HCT116 (cell line): ENCODE measurements at regions not wholly inside any gene's neighbourhood (a gene's known extent, or its start where the extent isn't known, plus 50 kb on each side); places are given as distances from the start of the nearest gene placed in this dataset.

ENCODE experiments used
- ATAC-seq: fragments of 200-7000 bp; cut with Tn5 transposase; 2 replicates; pipeline ENCODE4 v1.9.1; 2020; ENCODE audit warnings: mild to moderate bottlenecking, moderate library complexity
- BruUV-seq: library from RNA; stranded (reverse); fragments of 400-500 nt; replicated peaks from 2 replicates; lab custom pipeline; 2021; lab: Mats Ljungman, UMichigan
- CTCF ChIA-PET: fragments of 300-600 bp; sonication (Branson Sonifier 250); formaldehyde crosslinking; loops from one replicate; lab custom pipeline; 2021; ENCODE audit warnings: antibody characterized with exemption; lab: Charles Lee
- POLR2A ChIA-PET: fragments of 300-600, 350-600 bp; sonication (Branson Sonifier 250); formaldehyde crosslinking; loops from one replicate; lab custom pipeline; 2021; ENCODE audit warnings: antibody characterized with exemption; lab: Charles Lee
- RAD21 ChIA-PET, 2 experiments: fragments of 300-600 bp; sonication (Branson Sonifier 250); formaldehyde crosslinking; loops; one replicate each; lab custom pipeline; 2023; ENCODE audit warnings: low total read pairs in 2 of 2; ENCODE audit not compliant: uncharacterized antibody in 2 of 2, unreplicated experiment in 2 of 2, low non-redundant PET in 1 of 2; lab: Charles Lee
- DNase-seq: peaks from one replicate; pipeline ENCODE4 v3.0.0-alpha.2; 2010; ENCODE audit warnings: low read depth, low spot score
- H2AFZ ChIP-seq: fragments of 200-600 bp; shearing (Covaris generic), sonication (generic); 2 replicates; pipeline ENCODE4 v1.6.1; 2017; ENCODE audit warnings: low read depth, mixed run types, mixed read lengths, antibody characterized with exemption, low read length; ENCODE audit not compliant: poor library complexity, severe bottlenecking
- H3K27ac ChIP-seq: 2 replicates; pipeline ENCODE4 v1.5.1; 2012; ENCODE audit warnings: low read depth, low read length
- H3K27me3 ChIP-seq: fragments of 200-600 bp; sonication (generic); 2 replicates; pipeline ENCODE4 v1.6.1; 2016; ENCODE audit warnings: mixed run types, low read length, mixed read lengths; ENCODE audit not compliant: insufficient read depth
- H3K36me3 ChIP-seq, 2 experiments: fragments of 200-500 bp in 1 of 2; fragments of 200-600 bp in 1 of 2; sonication (Bioruptor generic) in 1 of 2; sonication (generic) in 1 of 2; 2 replicates each; pipeline versions ENCODE4 v1.5.1 to v1.6.1; 2014 to 2016; ENCODE audit warnings: low read length in 2 of 2, inconsistent platforms in 1 of 2, mixed read lengths in 1 of 2, mixed run types in 1 of 2; ENCODE audit not compliant: insufficient read depth in 2 of 2, control insufficient read depth in 1 of 2
- H3K4me1 ChIP-seq, 2 experiments: fragments of 200-600 bp in 1 of 2; sonication (generic) in 1 of 2; 2 replicates each; pipeline versions ENCODE4 v1.5.1 to v1.6.1; 2012 to 2017; ENCODE audit warnings: low read length in 2 of 2, inconsistent platforms in 1 of 2, mild to moderate bottlenecking in 1 of 2, mixed read lengths in 1 of 2, mixed run types in 1 of 2, moderate library complexity in 1 of 2; ENCODE audit not compliant: insufficient read depth in 2 of 2, control insufficient read depth in 1 of 2
- H3K4me2 ChIP-seq: fragments of 200-600 bp; sonication (generic); 2 replicates; pipeline ENCODE4 v1.6.1; 2017; ENCODE audit warnings: mixed run types, low read length, mixed read lengths
- H3K4me3 ChIP-seq, 2 experiments: fragments of 200-600 bp in 1 of 2; sonication (generic) in 1 of 2; replicated peaks in 1 of 2; 2 replicates each; pipeline ENCODE4 v1.5.1; 2011 to 2016; ENCODE audit warnings: low read length in 2 of 2, control low read depth in 1 of 2, low read depth in 1 of 2, mild to moderate bottlenecking in 1 of 2, mixed read lengths in 1 of 2, mixed run types in 1 of 2
- H3K79me2 ChIP-seq: fragments of 200-600 bp; sonication (generic); 2 replicates; pipeline ENCODE4 v1.6.1; 2017; ENCODE audit warnings: mild to moderate bottlenecking, mixed run types, low read length, moderate library complexity, mixed read lengths; ENCODE audit not compliant: insufficient read depth
- H3K9ac ChIP-seq: fragments of 200-600 bp; sonication (generic); 2 replicates; pipeline ENCODE4 v1.6.1; 2016; ENCODE audit warnings: low read length, mixed read lengths
- H3K9me2 ChIP-seq: fragments of 200-600 bp; sonication (generic), shearing (Covaris generic); 2 replicates; pipeline ENCODE4 v1.6.1; 2017; ENCODE audit warnings: mixed run types, mild to moderate bottlenecking, moderate library complexity; ENCODE audit not compliant: insufficient read depth
- H3K9me3 ChIP-seq, 2 experiments: fragments of 200-500 bp in 1 of 2; fragments of 200-600 bp in 1 of 2; sonication (Bioruptor generic) in 1 of 2; sonication (generic) in 1 of 2; 2 replicates each; pipeline ENCODE4 v1.6.1; 2014 to 2017; ENCODE audit warnings: low read length in 2 of 2, mixed read lengths in 2 of 2, inconsistent platforms in 1 of 2, low read depth in 1 of 2, mild to moderate bottlenecking in 1 of 2, mixed run types in 1 of 2, moderate library complexity in 1 of 2; ENCODE audit not compliant: control insufficient read depth in 1 of 2, insufficient read depth in 1 of 2
- H4K20me1 ChIP-seq: fragments of 200-600 bp; sonication (generic), shearing (Covaris generic); 2 replicates; pipeline ENCODE4 v1.6.1; 2017; ENCODE audit warnings: mixed run types, mild to moderate bottlenecking, moderate library complexity; ENCODE audit not compliant: insufficient read depth
- CEBPB ChIP-seq: IDR thresholded peaks from 2 replicates; pipeline ENCODE4 v1.6.1; 2012; ENCODE audit warnings: low read depth
- EGR1 ChIP-seq: IDR thresholded peaks from 2 replicates; pipeline ENCODE4 v1.6.1; 2012; ENCODE audit warnings: low read depth
- ELF1 ChIP-seq: IDR thresholded peaks from 2 replicates; pipeline ENCODE4 v1.6.1; 2012; ENCODE audit warnings: low read depth, borderline replicate concordance
- FOSL1 ChIP-seq: IDR thresholded peaks from 2 replicates; pipeline ENCODE4 v1.6.1; 2012; ENCODE audit warnings: low read depth
- JUND ChIP-seq: IDR thresholded peaks from 2 replicates; pipeline ENCODE4 v1.6.1; 2012
- POLR2AphosphoS5 ChIP-seq: IDR thresholded peaks from 2 replicates; pipeline ENCODE4 v1.6.1; 2011; ENCODE audit warnings: mild to moderate bottlenecking, low read depth, low read length, moderate library complexity
- SP1 ChIP-seq: IDR thresholded peaks from 2 replicates; pipeline ENCODE4 v1.6.1; 2012; ENCODE audit warnings: low read depth
- SRF ChIP-seq: IDR thresholded peaks from 2 replicates; pipeline ENCODE4 v1.6.1; 2012; ENCODE audit warnings: low read depth
- YY1 ChIP-seq: IDR thresholded peaks from 2 replicates; pipeline ENCODE4 v1.6.1; 2011; ENCODE audit warnings: low read length, low read depth, moderate library complexity, mild to moderate bottlenecking; ENCODE audit not compliant: insufficient replicate concordance; ENCODE audit errors: extremely low read depth
- ZNF274 ChIP-seq: fragments of 200-500 bp; sonication (Bioruptor generic); IDR thresholded peaks from 2 replicates; pipeline ENCODE4 v1.6.1; 2014; ENCODE audit warnings: mild to moderate bottlenecking, low read depth, low read length, inconsistent platforms
- intact Hi-C: fragments of 100-400 bp; cut with micrococcal nuclease; formaldehyde crosslinking; loops from 2 replicates; pipeline ENCODE4 v1.10.0; 2022
- TF ChIP-seq, protein P1 (sequence below): IDR thresholded peaks from 2 replicates; pipeline ENCODE4 v1.6.1; 2012
- TF ChIP-seq, protein P2 (sequence below): IDR thresholded peaks from 2 replicates; pipeline ENCODE4 v1.6.1; 2012; ENCODE audit warnings: low read depth
- TF ChIP-seq, protein P3 (sequence below): IDR thresholded peaks from 2 replicates; pipeline ENCODE4 v1.6.1; 2011; ENCODE audit warnings: mild to moderate bottlenecking, low read length, moderate library complexity; ENCODE audit not compliant: insufficient replicate concordance; ENCODE audit errors: extremely low read depth
- TF ChIP-seq, protein P4 (sequence below), 3 experiments: fragments of 200-600 bp in 1 of 3; sonication (generic) in 1 of 3; IDR thresholded peaks in 2 of 3; conservative IDR thresholded peaks in 1 of 3; 2 replicates each; pipeline ENCODE4 v1.5.1; 2012 to 2017; ENCODE audit warnings: low read depth in 2 of 3, low read length in 2 of 3, antibody characterized with exemption in 1 of 3, borderline replicate concordance in 1 of 3, control low read depth in 1 of 3, mild to moderate bottlenecking in 1 of 3, mixed read lengths in 1 of 3, mixed run types in 1 of 3, moderate library complexity in 1 of 3; ENCODE audit not compliant: insufficient read depth in 1 of 3

DNA sequence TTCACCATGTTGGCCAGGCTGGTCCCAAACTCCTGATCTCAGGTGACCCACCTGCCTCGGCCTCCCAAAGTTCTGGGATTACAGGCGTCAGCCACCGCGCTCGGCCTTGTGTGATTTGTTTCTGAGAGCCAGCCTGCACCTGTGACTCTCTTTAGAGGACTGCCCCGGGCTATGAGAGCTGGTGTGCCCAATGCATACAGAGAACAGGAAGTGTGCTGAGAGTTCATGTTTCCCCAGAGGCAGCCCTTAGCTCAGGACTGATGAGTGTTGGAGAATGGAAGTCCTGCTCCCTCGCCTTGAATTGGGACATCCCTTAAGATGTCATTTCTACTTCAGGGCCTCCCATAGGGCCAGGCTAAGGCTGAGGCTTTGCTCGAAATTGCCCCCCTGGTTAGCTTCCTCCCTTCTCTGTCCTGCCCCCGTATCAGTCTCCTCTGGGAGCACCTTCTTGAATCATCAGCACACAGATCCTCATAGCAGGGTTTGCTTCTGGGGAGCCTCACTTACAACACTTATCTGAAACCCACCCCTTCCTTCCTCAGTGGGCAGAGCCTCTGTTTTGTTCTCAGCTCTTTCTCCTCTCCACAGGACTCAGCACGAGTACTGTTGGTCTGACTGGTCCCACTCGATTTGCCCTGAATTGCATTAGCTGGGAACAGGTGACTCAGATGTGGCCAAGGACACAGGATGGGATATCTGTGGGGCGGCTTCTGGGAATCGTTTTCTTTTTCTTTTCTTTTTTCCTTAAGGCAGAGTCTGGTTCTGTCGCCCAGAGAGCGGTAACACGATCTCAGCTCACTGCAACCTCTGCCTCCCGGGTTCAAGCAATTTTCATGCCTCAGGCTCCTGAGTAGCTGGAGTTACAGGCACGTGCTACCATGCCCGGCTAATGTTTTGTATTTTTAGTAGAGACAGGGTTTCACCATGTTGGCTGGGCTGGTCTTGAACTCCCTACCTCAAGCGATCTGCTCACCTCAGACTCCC lies 80.1 kb downstream of the UBIAD1 start:
- H3K4me3 ChIP-seq, result no peak overlapping the region
- H3K27ac ChIP-seq, result no peak overlapping the region
- H3K9me3 ChIP-seq, result no peaks in the 10 kb centered on the region
- no peak overlapping the region for H3K9ac ChIP-seq
- no peak for ATAC-seq
- ChIA-PET RAD21 (no interaction called here), POLR2A (no interaction called here), CTCF (interaction anchor here (0.6 to 3.0 kb wide), 2 partner anchors 11 to 311 kb away, joined by 4 to 14 read pairs; partner anchors contain the start of gene FBXO6)
- H4K20me1 ChIP-seq, result no peaks in the 10 kb centered on the region
- intact Hi-C loops, result no loop called here
- 0 out of 2 replicates have a peak, but pooled peaks cover 3% of the 10 kb centered on the region for H3K27me3 ChIP-seq
- H2AFZ ChIP-seq, result no peak overlapping the region
- TF ChIP-seq, protein P1, sequence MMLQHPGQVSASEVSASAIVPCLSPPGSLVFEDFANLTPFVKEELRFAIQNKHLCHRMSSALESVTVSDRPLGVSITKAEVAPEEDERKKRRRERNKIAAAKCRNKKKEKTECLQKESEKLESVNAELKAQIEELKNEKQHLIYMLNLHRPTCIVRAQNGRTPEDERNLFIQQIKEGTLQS, result no peak
- no peak for TF ChIP-seq SP1
- TF ChIP-seq EGR1, result no peak
- TF ChIP-seq, protein P2, sequence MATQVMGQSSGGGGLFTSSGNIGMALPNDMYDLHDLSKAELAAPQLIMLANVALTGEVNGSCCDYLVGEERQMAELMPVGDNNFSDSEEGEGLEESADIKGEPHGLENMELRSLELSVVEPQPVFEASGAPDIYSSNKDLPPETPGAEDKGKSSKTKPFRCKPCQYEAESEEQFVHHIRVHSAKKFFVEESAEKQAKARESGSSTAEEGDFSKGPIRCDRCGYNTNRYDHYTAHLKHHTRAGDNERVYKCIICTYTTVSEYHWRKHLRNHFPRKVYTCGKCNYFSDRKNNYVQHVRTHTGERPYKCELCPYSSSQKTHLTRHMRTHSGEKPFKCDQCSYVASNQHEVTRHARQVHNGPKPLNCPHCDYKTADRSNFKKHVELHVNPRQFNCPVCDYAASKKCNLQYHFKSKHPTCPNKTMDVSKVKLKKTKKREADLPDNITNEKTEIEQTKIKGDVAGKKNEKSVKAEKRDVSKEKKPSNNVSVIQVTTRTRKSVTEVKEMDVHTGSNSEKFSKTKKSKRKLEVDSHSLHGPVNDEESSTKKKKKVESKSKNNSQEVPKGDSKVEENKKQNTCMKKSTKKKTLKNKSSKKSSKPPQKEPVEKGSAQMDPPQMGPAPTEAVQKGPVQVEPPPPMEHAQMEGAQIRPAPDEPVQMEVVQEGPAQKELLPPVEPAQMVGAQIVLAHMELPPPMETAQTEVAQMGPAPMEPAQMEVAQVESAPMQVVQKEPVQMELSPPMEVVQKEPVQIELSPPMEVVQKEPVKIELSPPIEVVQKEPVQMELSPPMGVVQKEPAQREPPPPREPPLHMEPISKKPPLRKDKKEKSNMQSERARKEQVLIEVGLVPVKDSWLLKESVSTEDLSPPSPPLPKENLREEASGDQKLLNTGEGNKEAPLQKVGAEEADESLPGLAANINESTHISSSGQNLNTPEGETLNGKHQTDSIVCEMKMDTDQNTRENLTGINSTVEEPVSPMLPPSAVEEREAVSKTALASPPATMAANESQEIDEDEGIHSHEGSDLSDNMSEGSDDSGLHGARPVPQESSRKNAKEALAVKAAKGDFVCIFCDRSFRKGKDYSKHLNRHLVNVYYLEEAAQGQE, result no peak
- TF ChIP-seq POLR2AphosphoS5, result no peak
- TF ChIP-seq SRF, result no peak
- TF ChIP-seq YY1, result no peak
- TF ChIP-seq ZNF274, result no peak
- no peak for TF ChIP-seq JUND
- TF ChIP-seq, protein P3, sequence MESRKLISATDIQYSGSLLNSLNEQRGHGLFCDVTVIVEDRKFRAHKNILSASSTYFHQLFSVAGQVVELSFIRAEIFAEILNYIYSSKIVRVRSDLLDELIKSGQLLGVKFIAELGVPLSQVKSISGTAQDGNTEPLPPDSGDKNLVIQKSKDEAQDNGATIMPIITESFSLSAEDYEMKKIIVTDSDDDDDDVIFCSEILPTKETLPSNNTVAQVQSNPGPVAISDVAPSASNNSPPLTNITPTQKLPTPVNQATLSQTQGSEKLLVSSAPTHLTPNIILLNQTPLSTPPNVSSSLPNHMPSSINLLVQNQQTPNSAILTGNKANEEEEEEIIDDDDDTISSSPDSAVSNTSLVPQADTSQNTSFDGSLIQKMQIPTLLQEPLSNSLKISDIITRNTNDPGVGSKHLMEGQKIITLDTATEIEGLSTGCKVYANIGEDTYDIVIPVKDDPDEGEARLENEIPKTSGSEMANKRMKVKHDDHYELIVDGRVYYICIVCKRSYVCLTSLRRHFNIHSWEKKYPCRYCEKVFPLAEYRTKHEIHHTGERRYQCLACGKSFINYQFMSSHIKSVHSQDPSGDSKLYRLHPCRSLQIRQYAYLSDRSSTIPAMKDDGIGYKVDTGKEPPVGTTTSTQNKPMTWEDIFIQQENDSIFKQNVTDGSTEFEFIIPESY, result no peak
- TF ChIP-seq ELF1, result no peak
- no peak for TF ChIP-seq CEBPB
- TF ChIP-seq FOSL1, result no peak
- TF ChIP-seq, protein P4, sequence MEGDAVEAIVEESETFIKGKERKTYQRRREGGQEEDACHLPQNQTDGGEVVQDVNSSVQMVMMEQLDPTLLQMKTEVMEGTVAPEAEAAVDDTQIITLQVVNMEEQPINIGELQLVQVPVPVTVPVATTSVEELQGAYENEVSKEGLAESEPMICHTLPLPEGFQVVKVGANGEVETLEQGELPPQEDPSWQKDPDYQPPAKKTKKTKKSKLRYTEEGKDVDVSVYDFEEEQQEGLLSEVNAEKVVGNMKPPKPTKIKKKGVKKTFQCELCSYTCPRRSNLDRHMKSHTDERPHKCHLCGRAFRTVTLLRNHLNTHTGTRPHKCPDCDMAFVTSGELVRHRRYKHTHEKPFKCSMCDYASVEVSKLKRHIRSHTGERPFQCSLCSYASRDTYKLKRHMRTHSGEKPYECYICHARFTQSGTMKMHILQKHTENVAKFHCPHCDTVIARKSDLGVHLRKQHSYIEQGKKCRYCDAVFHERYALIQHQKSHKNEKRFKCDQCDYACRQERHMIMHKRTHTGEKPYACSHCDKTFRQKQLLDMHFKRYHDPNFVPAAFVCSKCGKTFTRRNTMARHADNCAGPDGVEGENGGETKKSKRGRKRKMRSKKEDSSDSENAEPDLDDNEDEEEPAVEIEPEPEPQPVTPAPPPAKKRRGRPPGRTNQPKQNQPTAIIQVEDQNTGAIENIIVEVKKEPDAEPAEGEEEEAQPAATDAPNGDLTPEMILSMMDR (IDR thresholded peaks at IDR 0.05 in 2 of 3, conservative IDR thresholded peaks at IDR 0.05 in 1 of 3; ENCODE audit: borderline replicate concordance in 1 of 3, insufficient read depth in 1 of 3, low read depth in 2 of 3, low read length in 2 of 3), result no peak
- DNase-seq, result no peak
- H3K36me3 ChIP-seq, result no peaks in the 10 kb centered on the region
- H3K4me1 ChIP-seq, result no peaks in the 10 kb centered on the region
- no peaks in the 10 kb centered on the region for H3K79me2 ChIP-seq
- BruUV-seq, result no TSS peak
- H3K9me2 ChIP-seq, result no peaks in the 10 kb centered on the region
- no peak overlapping the region for H3K4me2 ChIP-seq
